Upper lobe of right lung (tissue), 1 donor: ENCODE measurements at regions not wholly inside any gene's neighbourhood (a gene's known extent, or its start where the extent isn't known, plus 50 kb on each side); places are given as distances from the start of the nearest gene placed in this dataset.

Experiments
- ATAC-seq: fragments of 200-7000 bp; cut with Tn5 transposase; one replicate; pipeline ENCODE4 v1.9.1; 2020; ENCODE audit warnings: mild to moderate bottlenecking, moderate library complexity
- DNase-seq: peaks from one replicate; pipeline ENCODE4 v3.0.0-alpha.2; 2020
- H3K27ac ChIP-seq: fragments of 200-600 bp; one replicate; pipeline ENCODE4 v1.8.0; 2022
- H3K27me3 ChIP-seq: fragments of 200-600 bp; one replicate; pipeline ENCODE4 v1.8.0; 2022; ENCODE audit warnings: mild to moderate bottlenecking
- H3K36me3 ChIP-seq: fragments of 200-600 bp; one replicate; pipeline ENCODE4 v1.8.0; 2022
- H3K4me1 ChIP-seq: fragments of 200-600 bp; one replicate; pipeline ENCODE4 v1.8.0; 2022
- H3K4me3 ChIP-seq: fragments of 200-600 bp; one replicate; pipeline ENCODE4 v1.8.0; 2022; ENCODE audit warnings: mild to moderate bottlenecking
- H3K9me3 ChIP-seq: fragments of 200-600 bp; one replicate; pipeline ENCODE4 v1.8.0; 2022
- CTCF ChIP-seq: fragments of 200-600 bp; IDR thresholded peaks from one replicate; pipeline ENCODE4 v1.8.0; 2022; ENCODE audit warnings: antibody characterized with exemption
- intact Hi-C: fragments of 100-400 bp; cut with DNase I; formaldehyde crosslinking; loops from one replicate; pipeline ENCODE4 v1.11.0; 2022
- donor health status: DM: no; HTN: yes; CAD: no; lungs with severe emphysema.

DNA sequence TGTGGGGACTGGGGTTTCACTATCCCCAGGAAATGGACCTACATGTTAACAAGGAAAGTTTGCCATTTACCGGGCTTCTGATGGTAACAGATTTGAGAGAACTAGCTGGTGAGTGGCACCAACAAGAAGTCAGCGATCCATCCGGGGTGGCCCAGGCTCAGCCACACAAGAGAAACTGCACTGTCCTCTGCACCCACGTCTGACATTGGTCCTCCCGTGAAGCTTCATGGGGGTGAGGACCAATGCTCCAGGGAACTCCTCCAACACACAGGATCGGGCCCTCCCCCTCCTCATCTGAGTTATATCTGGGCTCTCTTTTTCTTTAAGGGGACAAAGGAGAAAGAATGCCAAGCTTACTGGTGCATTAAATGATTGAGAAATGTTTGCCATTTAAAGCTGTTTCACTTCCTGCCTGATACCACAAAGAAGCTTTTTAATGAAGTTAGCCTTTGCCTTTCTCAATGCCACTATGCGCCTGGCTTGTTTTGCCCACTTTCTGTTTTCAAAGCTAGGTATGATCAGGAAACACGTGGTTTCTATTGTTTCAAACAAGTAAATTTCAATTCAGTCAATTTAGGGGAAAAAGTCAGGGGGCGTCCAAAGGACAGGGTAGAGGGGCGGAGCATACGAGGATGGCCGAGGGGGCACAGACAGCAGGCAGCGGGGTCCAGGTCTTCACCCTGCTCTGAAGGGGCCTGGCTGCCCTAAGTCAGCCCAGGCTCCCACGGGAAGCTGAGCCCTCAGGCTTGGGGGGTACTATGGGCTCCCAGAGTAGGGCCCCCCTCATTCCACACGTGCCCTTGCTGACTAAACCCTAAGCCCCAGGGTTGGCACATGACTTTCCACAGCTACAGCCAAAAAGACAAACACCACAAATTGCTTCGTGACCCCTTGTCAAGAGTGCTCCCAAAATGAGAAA, 204.0 kb upstream of the ID2 start:
- H3K4me3 ChIP-seq = no peak overlapping the region
- H3K9me3 ChIP-seq = no peaks in the 10 kb centered on the region
- intact Hi-C loops = no loop called here
- DNase-seq (no peak), ATAC-seq (peak; percentile 65)
- no peak for TF ChIP-seq CTCF
- no peak overlapping the region for H3K27ac ChIP-seq
- no peaks in the 10 kb centered on the region for H3K36me3 ChIP-seq
- no peaks in the 10 kb centered on the region for H3K27me3 ChIP-seq
- H3K4me1 ChIP-seq = peaks cover 32% of the 10 kb centered on the region

DNA sequence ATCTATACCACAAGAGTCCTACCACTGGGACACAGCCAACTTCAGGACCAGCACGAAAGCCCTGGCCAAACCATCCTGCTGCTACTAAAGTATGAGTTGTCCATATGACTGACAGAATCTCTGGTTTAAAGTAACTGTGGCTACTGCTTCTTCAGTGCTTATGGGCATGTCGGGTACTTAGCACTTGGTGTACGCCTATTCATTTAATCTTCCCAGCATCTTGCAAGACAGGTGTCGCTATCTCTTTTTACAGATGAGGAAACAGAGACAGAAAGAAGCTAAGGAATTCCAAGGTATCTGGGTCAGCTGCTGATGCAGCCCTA, 203.4 kb upstream of the ID2 start:
- H3K4me3 ChIP-seq = no peak overlapping the region
- no peak for TF ChIP-seq CTCF
- no peaks in the 10 kb centered on the region for H3K27me3 ChIP-seq
- peaks cover 32% of the 10 kb centered on the region for H3K4me1 ChIP-seq
- H3K9me3 ChIP-seq = no peaks in the 10 kb centered on the region
- ATAC-seq (no peak), DNase-seq (no peak)
- H3K36me3 ChIP-seq = no peaks in the 10 kb centered on the region
- intact Hi-C loops = no loop called here
- H3K27ac ChIP-seq = no peak overlapping the region

- no peak for ATAC-seq
- peaks cover 32% of the 10 kb centered on the region for H3K4me1 ChIP-seq
- no peak for DNase-seq
These were observed 202.6 kb upstream of the ID2 start for GRCh38 chr2:8479298-8479697.

DNA sequence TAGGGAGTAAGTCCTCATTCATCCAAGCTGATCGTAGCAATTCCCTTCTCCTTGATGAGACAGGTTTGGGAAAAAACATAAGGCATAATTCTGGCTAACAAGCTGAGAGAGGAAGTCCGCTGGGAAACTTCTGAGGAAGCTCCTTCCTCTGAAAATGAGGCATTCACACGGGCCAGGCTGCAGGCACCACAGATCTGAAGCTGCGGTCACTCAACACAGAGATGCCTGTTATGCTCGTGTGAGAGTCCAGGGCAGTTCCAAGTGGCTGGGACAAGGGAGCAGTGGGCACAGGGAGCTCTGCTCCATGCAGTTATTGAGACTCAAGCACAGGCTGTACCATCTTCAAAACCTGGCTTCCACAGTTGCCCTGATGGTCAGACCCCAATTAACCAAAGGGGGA, 200.9 kb upstream of the ID2 start:
- Histone ChIP-seq H3K27ac (no peak overlapping the region), H3K4me3 (no peak overlapping the region), H3K9me3 (no peaks in the 10 kb centered on the region), H3K36me3 (no peaks in the 10 kb centered on the region), H3K27me3 (no peaks in the 10 kb centered on the region), H3K4me1 (peaks cover 25% of the 10 kb centered on the region)
- no peak for TF ChIP-seq CTCF
- ATAC-seq (no peak), DNase-seq (no peak)
- intact Hi-C loops = no loop called here

More at GRCh38 chr2:8479298-8479697, 202.6 kb upstream of the ID2 start:
- no peaks in the 10 kb centered on the region for H3K9me3 ChIP-seq
- no peak overlapping the region for H3K27ac ChIP-seq
- no peaks in the 10 kb centered on the region for H3K36me3 ChIP-seq
- H3K27me3 ChIP-seq = no peaks in the 10 kb centered on the region
- no peak for TF ChIP-seq CTCF
- H3K4me3 ChIP-seq = no peak overlapping the region
- intact Hi-C loops = no loop called here

GRCh38 chr2:8481463-8482009, 200.3 kb upstream of the ID2 start:
- no peak for TF ChIP-seq CTCF
- ATAC-seq = no peak
- DNase-seq = no peak
- H3K4me1 ChIP-seq = peaks cover 20% of the 10 kb centered on the region
- peak overlapping the region; percentile 6 for H3K27ac ChIP-seq
- no peak overlapping the region for H3K4me3 ChIP-seq
- H3K9me3 ChIP-seq = no peaks in the 10 kb centered on the region
- no peaks in the 10 kb centered on the region for H3K27me3 ChIP-seq
- intact Hi-C loops = no loop called here
- no peaks in the 10 kb centered on the region for H3K36me3 ChIP-seq
